HG03558 (cell line): ENCODE measurements at regions not wholly inside any gene's neighbourhood (a gene's known extent, or its start where the extent isn't known, plus 50 kb on each side); places are given as distances from the start of the nearest gene placed in this dataset.

ENCODE experiments used
- ATAC-seq: cut with Tn5 transposase; IDR thresholded peaks from one replicate; pipeline ENCODE4 v1.9.1; 2021; ENCODE audit warnings: moderate number of reproducible peaks; ENCODE audit not compliant: unreplicated experiment; ENCODE audit errors: extremely low read depth

DNA sequence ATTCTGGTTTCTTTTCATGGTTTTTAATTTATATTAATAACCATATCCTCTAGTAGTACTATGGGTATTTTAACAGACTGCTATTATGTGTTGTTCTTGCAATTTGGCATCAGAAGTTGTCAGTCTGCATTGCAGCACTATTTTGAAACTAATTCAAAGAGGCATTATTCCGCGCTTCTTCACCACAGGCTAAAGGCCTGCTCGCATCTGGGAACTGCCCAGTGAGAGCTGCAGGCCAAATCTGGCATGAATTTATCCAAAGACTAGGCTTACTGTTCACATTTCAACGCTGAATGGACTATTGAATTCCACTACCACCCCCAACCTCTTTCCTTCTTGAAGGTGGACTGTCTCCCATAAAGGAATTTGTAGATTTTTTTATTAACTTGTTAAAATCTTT lies 310.4 kb upstream of the NR2F2 start:
- no peak for ATAC-seq

DNA sequence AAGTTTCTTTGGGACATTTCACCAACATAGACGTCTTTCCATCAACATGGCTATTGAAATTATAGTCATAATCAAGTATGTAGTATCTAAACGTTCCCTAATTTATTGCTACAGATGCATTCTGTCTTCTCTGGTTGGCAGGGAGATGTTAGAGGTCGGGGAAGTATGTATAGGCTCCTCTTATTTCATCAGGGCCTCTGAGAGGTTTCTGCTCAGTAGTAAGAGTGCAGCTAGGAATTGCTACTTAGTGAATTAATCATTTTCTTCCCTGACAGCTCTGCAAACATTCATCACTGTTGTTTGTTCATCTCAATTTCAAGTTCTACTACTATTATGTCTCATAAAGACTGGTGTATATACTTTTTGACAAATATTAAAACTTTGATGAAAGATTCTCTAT lies 309.7 kb upstream of the NR2F2 start:
- no peak for ATAC-seq

DNA sequence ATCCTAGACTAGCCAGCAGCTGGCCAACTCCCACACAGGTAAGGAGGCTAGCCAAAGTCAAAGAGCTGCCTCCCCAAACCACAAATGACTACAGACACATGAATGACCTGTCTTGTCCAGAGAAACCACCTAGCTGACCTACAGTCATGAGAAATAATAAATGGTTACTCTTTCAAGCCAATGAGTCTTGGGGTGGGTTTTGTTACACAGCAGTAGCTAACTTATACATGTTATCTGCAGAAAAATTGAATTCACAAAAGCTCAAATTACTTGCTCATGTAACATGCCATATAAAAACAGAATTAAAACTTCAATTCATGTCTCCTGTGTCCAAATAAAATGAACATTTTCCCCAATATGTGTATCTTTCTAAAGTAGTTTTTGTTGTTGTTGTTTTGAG lies 307.4 kb upstream of the NR2F2 start:
- ATAC-seq = no peak

DNA sequence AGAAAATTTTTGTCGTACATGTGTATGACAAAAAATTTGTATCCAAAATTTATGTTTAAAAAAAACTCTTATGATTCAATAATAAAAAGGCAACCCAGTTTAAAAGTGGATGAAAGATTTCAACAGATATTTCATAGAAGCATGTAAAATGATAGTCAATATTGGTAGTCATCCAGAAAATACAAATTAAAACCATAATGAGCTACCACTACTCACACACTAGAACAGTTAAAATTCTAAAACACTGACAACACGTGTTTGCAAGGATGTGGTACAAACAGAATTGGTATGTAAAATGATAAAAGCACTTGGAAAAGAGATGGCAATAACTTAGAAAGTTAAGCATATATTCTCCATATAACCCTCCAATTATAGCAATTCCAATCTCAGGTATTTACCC lies 303.0 kb upstream of the NR2F2 start:
- no peak for ATAC-seq

DNA sequence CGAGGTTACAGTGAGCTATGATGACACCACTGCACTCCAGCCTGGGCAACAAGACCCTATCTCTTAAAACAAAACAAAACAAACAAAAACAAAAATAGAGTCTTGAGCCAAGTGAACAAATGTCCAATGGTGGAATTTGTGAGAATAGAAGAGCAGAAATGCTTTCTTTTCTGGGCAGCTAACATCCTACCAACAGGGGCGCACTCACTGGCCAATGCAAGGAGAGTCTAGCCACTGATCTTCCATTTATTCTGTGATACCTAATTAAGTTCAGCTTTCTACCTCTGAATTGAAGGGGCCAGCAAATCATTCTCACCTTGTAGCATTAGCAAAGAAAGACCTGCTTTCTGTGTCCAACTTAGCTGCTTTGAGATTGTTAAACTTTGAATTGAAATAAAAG lies 301.9 kb upstream of the NR2F2 start:
- ATAC-seq = no peak

DNA sequence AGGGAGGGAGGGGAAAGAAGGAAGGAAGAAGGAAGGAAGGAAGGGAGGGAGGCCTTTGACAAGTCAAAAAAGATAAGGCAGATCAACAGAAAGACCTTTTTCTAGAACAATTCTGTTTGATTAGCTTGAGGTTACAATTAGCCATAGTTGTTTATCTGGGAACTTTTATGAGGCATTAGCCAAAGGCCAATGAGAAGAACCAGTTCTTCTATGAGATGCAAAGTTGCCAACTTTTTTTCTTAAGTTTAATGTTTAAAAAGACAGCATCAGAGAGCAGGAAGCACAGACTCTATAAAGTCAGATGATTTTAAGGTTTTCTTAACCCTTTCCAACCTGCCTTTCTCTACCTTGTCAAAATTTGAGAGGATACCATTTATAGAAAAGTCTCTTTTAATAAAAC lies 301.3 kb upstream of the NR2F2 start:
- ATAC-seq = no peak

DNA sequence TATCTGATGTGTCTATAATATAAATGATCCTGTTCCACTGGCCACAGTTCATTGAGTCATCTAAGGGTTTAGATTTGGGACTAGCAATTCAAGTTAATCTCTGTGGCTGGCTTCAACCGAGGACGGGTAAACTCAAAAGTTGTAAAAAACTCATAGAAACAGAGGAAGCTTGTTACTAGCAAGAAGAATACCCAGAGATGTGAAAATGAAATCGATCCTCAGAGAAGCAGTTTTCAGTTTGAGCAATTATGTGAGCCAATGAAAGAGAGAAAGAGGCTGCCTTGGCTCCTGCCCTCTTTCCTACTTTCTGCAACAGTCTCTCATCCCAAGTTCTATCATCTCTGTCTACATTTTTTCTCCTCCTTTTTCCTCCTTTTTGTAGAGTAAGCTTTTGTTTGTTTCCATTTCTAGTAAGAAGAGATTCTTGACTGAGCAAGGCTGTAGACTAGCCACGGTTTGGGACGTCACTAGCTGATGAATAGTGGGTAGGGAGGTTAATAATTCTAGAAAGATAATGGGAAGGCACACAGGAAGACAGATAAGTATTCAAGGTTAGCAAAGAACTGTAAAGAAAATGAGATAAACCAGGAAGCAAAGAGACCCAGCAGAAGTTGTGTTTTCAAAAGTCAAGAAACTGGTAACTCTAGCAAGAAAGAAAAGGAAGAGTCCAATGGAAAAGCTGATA lies 298.9 kb upstream of the NR2F2 start:
- ATAC-seq = no peak

DNA sequence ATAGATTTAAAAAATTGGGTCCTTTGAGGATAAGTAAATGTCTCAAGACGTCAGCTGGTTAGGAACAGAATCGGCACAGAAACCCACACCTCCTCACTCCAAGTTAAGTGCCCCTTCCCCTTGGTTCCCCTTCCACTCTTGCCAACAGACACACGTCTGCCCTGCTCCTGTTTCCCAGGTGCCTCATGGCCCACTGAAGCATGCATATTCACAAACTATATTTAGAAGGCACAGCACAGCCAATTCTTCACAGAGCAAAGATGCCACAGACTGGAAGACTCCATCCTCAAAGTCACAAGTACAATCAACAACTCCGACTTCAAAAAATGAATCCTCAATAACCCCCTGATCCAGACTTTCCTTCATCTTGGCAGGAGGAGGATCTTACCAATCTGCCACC lies 295.4 kb upstream of the NR2F2 start:
- ATAC-seq = no peak

DNA sequence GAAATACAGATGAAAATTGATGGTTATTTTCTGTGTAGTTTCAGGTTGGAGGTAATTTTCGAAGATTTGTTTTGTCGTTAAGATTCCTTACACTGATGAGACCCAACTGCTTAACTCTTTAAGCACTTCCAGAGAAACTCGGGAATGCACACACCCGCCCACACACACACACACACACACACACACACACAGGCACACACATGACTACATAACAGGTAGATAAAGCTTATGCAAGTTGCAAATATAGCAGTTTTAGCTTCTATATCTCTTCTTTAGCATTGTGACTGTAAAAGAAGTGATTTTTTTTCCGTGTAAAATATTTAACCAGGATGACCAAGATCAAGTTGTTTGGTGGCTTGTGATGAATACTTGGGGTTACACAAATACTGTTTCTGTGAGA lies 294.9 kb upstream of the NR2F2 start:
- ATAC-seq = no peak

DNA sequence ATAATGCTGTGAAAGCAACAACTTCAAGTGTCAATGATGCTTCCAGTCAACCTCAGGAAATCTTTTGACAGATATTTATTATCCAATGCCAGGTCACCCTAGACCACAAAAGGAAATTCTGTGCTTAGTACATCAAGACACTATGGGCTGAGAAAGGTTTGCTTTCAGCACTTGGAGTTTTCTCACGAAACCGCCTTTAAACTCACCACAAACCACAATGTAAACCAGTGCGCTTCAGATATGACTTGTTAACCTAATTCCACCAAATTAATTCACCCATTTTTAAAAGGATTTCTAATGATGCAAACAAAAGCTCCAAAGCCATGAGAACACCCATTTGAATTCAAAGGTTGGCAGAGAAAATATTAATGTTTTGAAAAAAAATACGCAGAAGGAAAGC lies 292.9 kb upstream of the NR2F2 start:
- peak; percentile 49 for ATAC-seq

DNA sequence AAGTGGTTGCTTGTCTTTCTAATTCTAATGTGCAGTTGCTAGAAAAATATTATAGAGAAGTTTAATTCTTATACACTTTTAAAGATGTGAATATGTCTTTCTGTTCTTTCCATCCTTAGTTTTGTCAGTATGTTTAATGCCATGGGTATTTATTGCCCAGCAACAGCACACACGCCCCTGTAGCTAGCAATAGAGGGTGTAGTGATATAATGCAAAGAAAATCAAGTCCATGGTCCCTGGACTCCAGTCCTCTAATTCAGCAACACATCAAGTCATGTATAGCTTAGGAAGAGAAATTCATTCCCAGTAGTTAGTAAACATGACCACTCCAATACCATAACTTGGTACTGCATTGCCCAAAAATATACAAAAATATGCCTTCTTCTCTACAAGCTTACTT lies 292.4 kb upstream of the NR2F2 start:
- no peak for ATAC-seq

DNA sequence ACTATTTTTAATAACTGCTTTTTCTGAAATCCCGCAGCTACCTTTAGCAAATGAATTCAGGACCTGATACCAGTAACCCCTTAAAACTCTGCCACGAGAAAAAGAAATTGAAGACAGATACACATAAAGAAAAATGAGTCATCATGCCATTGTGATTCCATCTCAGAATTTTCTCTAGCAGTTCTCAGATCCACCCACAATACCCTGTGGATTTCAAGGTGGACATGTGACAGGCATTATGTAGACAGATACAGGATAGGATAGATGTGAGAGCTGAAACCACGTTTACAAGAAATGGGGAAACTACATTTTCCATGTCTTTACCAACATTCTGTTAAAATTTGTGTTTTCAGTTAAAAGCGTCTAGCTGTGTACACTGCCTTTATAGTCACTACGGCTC lies 291.9 kb upstream of the NR2F2 start:
- no peak for ATAC-seq

DNA sequence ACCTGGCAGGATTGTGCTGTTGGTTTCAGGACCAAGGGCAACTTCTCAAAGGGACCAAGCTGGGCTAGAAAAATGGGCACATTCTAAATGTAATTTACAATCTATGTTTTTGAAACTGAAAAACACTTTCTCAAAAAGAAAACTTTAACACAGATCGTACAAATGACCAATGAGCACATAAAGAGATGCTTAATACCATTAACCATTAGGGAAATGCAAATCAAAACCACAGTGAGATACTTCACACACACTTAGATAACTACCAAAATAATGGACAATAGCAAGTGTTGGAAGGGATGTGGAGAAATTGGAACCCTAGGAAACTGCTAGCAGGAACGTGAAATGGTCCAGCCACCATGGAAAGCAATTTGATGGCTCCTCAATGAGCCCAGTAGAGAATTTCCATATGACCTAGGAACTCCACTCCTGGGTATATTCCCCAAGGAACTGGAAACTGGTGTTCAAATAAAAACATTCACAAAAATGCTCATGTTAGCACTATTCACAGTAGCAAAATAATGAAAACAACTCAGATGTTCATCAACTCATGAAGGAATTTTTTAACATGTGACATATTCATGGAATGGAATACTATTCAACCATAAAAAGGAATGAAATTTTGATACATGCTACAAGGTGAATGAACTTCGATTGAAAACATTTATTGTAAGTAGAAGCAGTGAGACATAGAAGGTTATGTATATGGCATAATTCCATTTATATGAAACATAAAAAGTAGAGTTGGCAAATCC lies 288.3 kb upstream of the NR2F2 start:
- no peak for ATAC-seq

DNA sequence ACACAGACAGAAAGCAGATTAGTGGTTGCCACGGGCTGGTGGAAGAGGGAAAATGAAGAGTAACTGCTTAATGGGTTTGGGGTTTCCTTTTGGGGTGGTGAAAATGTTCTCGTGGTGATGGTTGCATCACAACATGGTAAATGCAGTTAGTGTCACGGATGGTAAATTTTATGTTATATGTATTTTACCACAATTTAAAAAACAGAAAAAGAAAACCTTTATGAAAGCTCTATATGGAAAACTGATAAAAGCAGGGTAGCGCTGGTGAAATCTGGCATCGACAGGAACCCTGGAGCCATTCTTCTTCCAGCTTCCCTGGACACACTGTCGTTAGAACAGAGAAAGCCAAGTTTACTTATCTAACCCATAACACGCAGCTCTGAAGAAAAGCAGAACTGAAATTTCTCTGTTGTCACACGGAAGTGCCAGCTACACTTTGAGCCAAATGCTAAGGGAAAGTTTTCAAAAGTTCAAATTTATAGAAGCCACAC lies 287.7 kb upstream of the NR2F2 start:
- peak; percentile 59 for ATAC-seq

DNA sequence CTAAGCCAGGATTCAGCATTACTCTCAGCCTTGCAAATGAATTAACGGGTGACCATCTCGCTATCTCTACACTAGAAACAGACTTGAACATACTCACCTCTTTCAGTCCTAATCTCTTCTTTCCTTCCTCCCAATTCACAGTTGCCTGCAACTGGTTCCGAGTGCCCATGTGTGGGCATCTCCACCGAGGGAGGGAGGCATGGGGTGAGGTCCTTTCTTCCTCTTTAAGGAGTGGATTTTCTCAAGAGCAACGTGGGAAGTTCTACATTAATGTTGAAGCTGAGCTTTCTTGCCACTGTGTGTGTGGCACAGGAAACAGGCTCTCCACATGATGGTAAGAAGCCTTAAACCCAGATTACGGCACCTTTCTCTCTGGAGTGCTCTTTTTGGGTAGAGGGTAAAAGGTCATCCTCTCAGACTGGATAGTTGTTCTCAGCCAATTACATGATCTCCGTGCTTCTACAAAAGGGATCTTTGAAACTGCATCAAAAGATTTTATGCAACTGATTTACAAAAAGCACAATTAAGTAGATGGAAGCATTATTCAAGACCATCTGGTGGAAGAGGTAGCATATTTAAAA lies 286.8 kb upstream of the NR2F2 start:
- no peak for ATAC-seq

DNA sequence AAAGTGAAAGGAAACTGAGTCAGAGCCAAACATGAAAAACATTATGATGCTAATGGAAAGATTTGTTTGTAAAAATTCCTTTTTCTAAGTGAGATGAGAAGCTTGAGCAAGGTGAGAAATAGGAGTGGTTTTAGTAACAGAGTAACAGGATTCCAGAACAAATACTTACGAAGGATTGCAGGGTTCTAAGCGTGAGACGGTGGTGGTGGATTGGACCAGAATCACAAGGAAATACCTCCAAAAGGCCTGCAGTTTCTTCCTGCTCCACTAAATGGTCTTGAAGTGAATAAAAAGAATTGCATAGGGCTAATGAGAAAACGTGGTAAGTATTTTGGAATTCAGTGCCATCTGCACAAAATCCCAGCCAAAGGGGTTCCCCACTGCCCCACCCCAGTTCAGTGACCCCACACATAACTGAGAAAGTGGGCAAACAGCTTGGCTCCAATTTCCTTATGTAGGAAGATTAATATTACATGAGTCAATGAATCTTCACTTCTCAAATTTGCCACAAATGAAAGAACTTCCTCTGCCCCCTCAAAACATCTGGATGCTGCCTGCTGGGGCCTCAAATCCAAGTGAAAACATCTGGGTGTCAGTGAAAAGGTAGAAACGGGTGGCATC lies 283.8 kb upstream of the NR2F2 start:
- ATAC-seq = no peak

DNA sequence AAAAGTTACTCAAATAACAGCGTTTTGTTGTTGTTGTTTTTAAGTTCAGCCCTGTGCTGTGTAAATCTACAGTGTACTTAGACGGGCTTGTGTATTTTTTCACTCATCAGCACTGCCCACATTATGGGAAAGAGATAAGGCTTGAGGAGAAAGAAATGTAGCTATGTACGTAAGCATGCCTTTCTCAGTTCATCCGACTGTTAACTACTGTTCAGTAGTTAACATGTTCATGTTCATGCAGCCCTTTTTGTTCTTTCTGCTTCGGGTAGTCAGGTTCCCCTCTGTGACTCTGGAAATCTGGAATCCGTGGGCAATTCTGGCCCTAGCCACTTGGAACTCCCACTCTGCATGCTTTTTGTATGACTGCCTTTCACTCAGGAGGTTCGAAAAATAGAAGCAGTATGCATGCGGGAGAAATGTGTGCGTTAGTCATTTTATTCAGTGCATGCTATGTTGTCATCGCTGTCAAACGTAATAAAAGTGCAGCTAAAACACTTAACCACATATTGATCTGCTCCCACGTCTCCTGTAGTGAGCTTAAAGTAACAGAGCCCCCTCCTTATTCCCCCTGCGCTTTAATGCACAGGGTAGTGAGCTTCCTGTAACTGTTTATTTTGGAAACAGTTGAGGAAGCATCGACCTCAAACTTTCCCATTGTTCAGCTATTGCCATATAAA lies 283.1 kb upstream of the NR2F2 start:
- ATAC-seq = no peak

DNA sequence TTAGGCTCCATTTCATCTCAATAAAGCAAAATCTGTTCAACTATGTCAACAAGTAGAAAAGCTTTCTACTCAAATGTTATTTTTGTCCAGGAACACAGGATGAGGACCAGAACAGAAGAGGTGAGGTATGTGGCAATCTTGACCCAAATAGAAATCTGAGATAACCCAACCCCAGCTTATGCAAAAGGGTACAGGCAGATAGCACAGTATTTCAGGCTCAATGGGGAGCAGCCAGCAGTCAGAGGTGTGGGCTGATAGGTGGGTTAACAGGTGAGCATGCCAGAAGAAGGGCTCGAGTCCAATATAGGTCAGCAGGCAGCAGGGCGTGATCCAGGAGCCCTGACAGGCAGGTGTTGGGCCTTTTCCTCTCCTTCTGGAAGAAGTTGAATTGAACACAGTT lies 281.2 kb upstream of the NR2F2 start:
- no peak for ATAC-seq

DNA sequence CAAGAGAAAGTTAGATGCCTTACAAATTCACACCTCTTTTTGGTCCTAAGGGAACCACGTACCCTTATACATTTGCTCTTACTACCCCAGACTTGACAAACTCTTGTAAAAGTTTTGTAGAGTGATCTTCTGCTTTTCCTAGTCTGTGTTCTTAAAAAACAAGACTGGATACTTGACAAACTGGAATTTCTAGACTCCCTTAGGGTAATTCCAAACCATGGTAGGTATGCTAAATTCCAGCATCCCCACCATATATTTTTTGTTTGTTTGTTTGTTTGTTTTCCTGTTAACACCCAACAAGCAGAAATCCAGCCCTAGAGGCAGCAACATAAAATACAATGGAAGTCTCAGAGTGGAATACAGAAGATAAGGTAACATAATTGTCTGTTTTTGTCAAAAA lies 280.7 kb upstream of the NR2F2 start:
- no peak for ATAC-seq

DNA sequence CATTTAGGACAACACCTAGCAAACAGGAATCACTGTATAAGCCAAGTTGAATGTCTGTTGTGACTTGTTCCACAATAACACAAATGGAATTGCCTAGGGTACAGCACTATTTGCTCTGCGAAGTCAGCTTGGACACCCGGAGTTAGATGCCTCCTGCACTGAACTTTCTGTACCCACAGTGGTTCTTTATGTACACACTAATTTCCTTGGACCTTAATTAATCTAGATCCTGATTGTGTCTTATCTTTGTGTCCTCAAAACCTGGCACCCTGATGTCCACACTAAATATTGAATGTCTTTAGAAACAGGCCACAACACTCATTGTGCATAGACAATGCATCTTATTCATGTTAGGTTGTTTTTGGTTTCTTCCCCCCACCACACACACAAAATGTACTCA lies 278.9 kb upstream of the NR2F2 start:
- ATAC-seq = no peak

DNA sequence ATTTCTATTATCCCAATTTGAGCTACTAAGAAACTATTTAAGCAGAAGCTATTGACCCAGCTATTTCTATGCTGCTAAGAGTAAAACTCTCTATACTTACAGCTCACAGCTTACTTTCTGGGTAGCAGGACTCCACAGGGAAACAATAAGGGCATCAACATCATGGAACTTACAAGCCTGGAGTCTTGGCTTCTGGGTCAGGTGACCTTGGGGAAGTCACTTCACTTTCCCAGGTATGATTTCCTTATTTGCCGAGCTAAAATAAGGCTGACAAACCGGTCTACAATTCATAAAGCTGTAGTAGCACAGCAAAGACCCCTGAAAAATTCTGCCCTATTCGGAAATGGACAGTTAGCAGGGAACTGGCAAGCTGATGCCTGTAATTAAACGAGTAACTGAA lies 278.3 kb upstream of the NR2F2 start:
- no peak for ATAC-seq
